CD14-positive monocyte (primary cell): ENCODE measurements at regions not wholly inside any gene's neighbourhood (a gene's known extent, or its start where the extent isn't known, plus 50 kb on each side); places are given as distances from the start of the nearest gene placed in this dataset.

ENCODE experiments used
- DNase-seq, 3 donors: peaks; one replicate each; pipeline ENCODE4 v3.0.0-alpha.2; 2011 to 2022
- H2AFZ ChIP-seq: 2 replicates; pipeline ENCODE4 v1.6.0; 2012; ENCODE audit warnings: mild to moderate bottlenecking, low read depth, low read length, inconsistent platforms; ENCODE audit not compliant: insufficient read depth, poor library complexity, severe bottlenecking
- H3K27ac ChIP-seq, 2 donors: 1 replicate in 1 of 2; 2 replicates in 1 of 2; pipeline ENCODE4 v1.5.1; 2012 to 2013; ENCODE audit warnings: low read length in 2 of 2, control low read depth in 1 of 2, inconsistent platforms in 1 of 2, low read depth in 1 of 2, mild to moderate bottlenecking in 1 of 2
- H3K27me3 ChIP-seq, 2 donors: one replicate each; pipeline versions ENCODE4 v1.6.0 to v1.6.1; 2011 to 2013; ENCODE audit warnings: low read length in 2 of 2; ENCODE audit not compliant: control insufficient read depth in 2 of 2, insufficient read depth in 2 of 2
- H3K36me3 ChIP-seq, 2 donors: replicated peaks in 1 of 2; 1 replicate in 1 of 2; 2 replicates in 1 of 2; pipeline versions ENCODE4 v1.5.1 to v1.6.1; 2012 to 2013; ENCODE audit warnings: low read length in 2 of 2, control low read depth in 1 of 2, inconsistent platforms in 1 of 2, mild to moderate bottlenecking in 1 of 2; ENCODE audit not compliant: insufficient read depth in 2 of 2, control insufficient read depth in 1 of 2
- H3K4me1 ChIP-seq, 2 donors: 1 replicate in 1 of 2; 2 replicates in 1 of 2; pipeline versions ENCODE4 v1.5.1 to v1.6.1; 2012 to 2013; ENCODE audit warnings: low read length in 2 of 2, control low read depth in 1 of 2, inconsistent platforms in 1 of 2, mild to moderate bottlenecking in 1 of 2, moderate library complexity in 1 of 2; ENCODE audit not compliant: insufficient read depth in 2 of 2, control insufficient read depth in 1 of 2
- H3K4me2 ChIP-seq: replicated peaks from 2 replicates; pipeline ENCODE3; 2012; ENCODE audit warnings: low read length, moderate library complexity, mild to moderate bottlenecking; ENCODE audit not compliant: poor library complexity, severe bottlenecking; ENCODE audit errors: extremely low read depth
- H3K4me3 ChIP-seq, 3 experiments: fragments of 200-600 bp in 1 of 3; sonication (generic) in 1 of 3; replicated peaks in 1 of 3; 1 replicate in 2 of 3; 2 replicates in 1 of 3; pipeline ENCODE4 v1.5.1; 2011 to 2013; ENCODE audit warnings: low read length in 3 of 3, mild to moderate bottlenecking in 3 of 3, control low read depth in 2 of 3, low read depth in 2 of 3, inconsistent platforms in 1 of 3, moderate library complexity in 1 of 3
- H3K79me2 ChIP-seq: 2 replicates; pipeline ENCODE4 v1.6.0; 2012; ENCODE audit warnings: mild to moderate bottlenecking, control low read depth, inconsistent platforms, low read length, moderate library complexity; ENCODE audit not compliant: insufficient read depth
- H3K9ac ChIP-seq: 2 replicates; pipeline ENCODE4 v1.6.0; 2017; ENCODE audit warnings: low read length, mild to moderate bottlenecking; ENCODE audit not compliant: insufficient read depth, poor library complexity, severe bottlenecking
- H3K9me3 ChIP-seq, 2 donors: replicated peaks in 1 of 2; 1 replicate in 1 of 2; 2 replicates in 1 of 2; pipeline versions ENCODE4 v1.5.1 to v1.6.1; 2012 to 2013; ENCODE audit warnings: low read length in 2 of 2, control low read depth in 1 of 2; ENCODE audit not compliant: control insufficient read depth in 1 of 2, insufficient read depth in 1 of 2
- H4K20me1 ChIP-seq: 2 replicates; pipeline ENCODE4 v1.6.0; 2012; ENCODE audit warnings: mild to moderate bottlenecking, low read length, control low read depth, moderate library complexity; ENCODE audit not compliant: insufficient read depth
- H3K27ac Mint-ChIP-seq, 7 donors: one replicate each; pipeline ENCODE4 v1.8.0; 2020; ENCODE audit warnings: mild to moderate bottlenecking in 7 of 7, mixed read lengths in 7 of 7, moderate library complexity in 6 of 7, inconsistent platforms in 2 of 7
- H3K27me3 Mint-ChIP-seq, 3 donors: one replicate each; pipeline ENCODE4 v1.8.0; 2021 to 2022; ENCODE audit warnings: low read depth in 3 of 3, mild to moderate bottlenecking in 3 of 3, mixed read lengths in 3 of 3, moderate library complexity in 3 of 3, inconsistent platforms in 1 of 3
- H3K36me3 Mint-ChIP-seq, 2 donors: one replicate each; pipeline ENCODE4 v1.8.0; 2020; ENCODE audit warnings: mixed read lengths in 2 of 2, inconsistent platforms in 1 of 2, mild to moderate bottlenecking in 1 of 2
- H3K4me1 Mint-ChIP-seq: one replicate; pipeline ENCODE4 v1.8.0; 2020; ENCODE audit warnings: mild to moderate bottlenecking, mixed read lengths
- H3K4me3 Mint-ChIP-seq, 2 donors: one replicate each; pipeline ENCODE4 v1.8.0; 2020; ENCODE audit warnings: mild to moderate bottlenecking in 2 of 2, mixed read lengths in 2 of 2, moderate library complexity in 1 of 2
- H3K9me3 Mint-ChIP-seq, 7 donors: one replicate each; pipeline ENCODE4 v1.8.0; 2020 to 2022; ENCODE audit warnings: mixed read lengths in 7 of 7, mild to moderate bottlenecking in 6 of 7, moderate library complexity in 6 of 7, inconsistent platforms in 2 of 7
- WGBS: methylation state at CpG from one replicate; pipeline ENCODE4 v1.1.5; 2013; ENCODE audit warnings: missing lambda C conversion rate; ENCODE audit not compliant: insufficient coverage; 5-methylcytosine and 5-hydroxymethylcytosine counted together
- intact Hi-C, 2 donors: fragments of 100-400 bp; cut with micrococcal nuclease; formaldehyde crosslinking; loops; one replicate each; pipeline versions ENCODE4 v1.15.0 to v1.15.1; 2023
- TF ChIP-seq, protein P1 (sequence below): fragments of 200-600 bp; IDR thresholded peaks from one replicate; pipeline ENCODE4 v1.8.0; 2022; ENCODE audit warnings: antibody characterized with exemption, mild to moderate bottlenecking

GRCh38 chr15:27674826-27675225 lies 424.3 kb downstream of the OCA2 start:
- intact Hi-C loops: no loop called here
- Histone ChIP-seq H3K36me3 (no peaks in the 10 kb centered on the region), H3K79me2 (no peaks in the 10 kb centered on the region), H3K9ac (no peak overlapping the region), H2AFZ (no peak overlapping the region), H3K9me3 (peaks cover 24 to 30% of the 10 kb centered on the region in 2 donors), H3K27ac (no peak overlapping the region), H3K27me3 (no peaks in the 10 kb centered on the region), H3K4me2 (no peak overlapping the region), H3K4me1 (no peaks in the 10 kb centered on the region), H3K4me3 (no peak overlapping the region), H4K20me1 (no peaks in the 10 kb centered on the region)
- peaks cover 6 to 36% (median 15%) of the 10 kb centered on the region in 7 donors for H3K9me3 Mint-ChIP-seq
- H3K4me3 Mint-ChIP-seq: no peak overlapping the region
- H3K27me3 Mint-ChIP-seq: peaks cover 2 to 4% (median 3%) of the 10 kb centered on the region in 3 donors
- H3K4me1 Mint-ChIP-seq: no peaks in the 10 kb centered on the region
- no peaks in the 10 kb centered on the region for H3K36me3 Mint-ChIP-seq
- TF ChIP-seq, protein P1, sequence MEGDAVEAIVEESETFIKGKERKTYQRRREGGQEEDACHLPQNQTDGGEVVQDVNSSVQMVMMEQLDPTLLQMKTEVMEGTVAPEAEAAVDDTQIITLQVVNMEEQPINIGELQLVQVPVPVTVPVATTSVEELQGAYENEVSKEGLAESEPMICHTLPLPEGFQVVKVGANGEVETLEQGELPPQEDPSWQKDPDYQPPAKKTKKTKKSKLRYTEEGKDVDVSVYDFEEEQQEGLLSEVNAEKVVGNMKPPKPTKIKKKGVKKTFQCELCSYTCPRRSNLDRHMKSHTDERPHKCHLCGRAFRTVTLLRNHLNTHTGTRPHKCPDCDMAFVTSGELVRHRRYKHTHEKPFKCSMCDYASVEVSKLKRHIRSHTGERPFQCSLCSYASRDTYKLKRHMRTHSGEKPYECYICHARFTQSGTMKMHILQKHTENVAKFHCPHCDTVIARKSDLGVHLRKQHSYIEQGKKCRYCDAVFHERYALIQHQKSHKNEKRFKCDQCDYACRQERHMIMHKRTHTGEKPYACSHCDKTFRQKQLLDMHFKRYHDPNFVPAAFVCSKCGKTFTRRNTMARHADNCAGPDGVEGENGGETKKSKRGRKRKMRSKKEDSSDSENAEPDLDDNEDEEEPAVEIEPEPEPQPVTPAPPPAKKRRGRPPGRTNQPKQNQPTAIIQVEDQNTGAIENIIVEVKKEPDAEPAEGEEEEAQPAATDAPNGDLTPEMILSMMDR: no peak
- no peak for DNase-seq
- WGBS: 84% methylated on average over 7 of the region's 10 CpGs
- no peak overlapping the region for H3K27ac Mint-ChIP-seq

GRCh38 chr15:27673766-27674445 lies 425.2 kb downstream of the OCA2 start:
- Mint-ChIP-seq H3K4me1 (no peaks in the 10 kb centered on the region), H3K9me3 (peaks cover 7 to 38% (median 17%) of the 10 kb centered on the region in 7 donors), H3K36me3 (no peaks in the 10 kb centered on the region), H3K27ac (no peak overlapping the region), H3K27me3 (peaks cover 0 to 2% (median 0%) of the 10 kb centered on the region in 3 donors), H3K4me3 (no peak overlapping the region)
- intact Hi-C loops: no loop called here
- H3K9me3 ChIP-seq: peaks cover 29 to 37% of the 10 kb centered on the region in 2 donors
- no peak overlapping the region for H2AFZ ChIP-seq
- no peaks in the 10 kb centered on the region for H3K79me2 ChIP-seq
- no peak overlapping the region for H3K27ac ChIP-seq
- 93% methylated on average over 15 of the region's 15 CpGs for WGBS
- no peaks in the 10 kb centered on the region for H3K4me1 ChIP-seq
- H3K9ac ChIP-seq: no peak overlapping the region
- H3K4me2 ChIP-seq: no peak overlapping the region
- DNase-seq: no peak
- H3K27me3 ChIP-seq: no peaks in the 10 kb centered on the region
- H3K4me3 ChIP-seq: no peak overlapping the region
- H3K36me3 ChIP-seq: no peaks in the 10 kb centered on the region
- no peaks in the 10 kb centered on the region for H4K20me1 ChIP-seq
- TF ChIP-seq, protein P1: no peak
